ENCODE measurements at regions not wholly inside any gene's neighbourhood (a gene's known extent, or its start where the extent isn't known, plus 50 kb on each side); places are given as distances from the start of the nearest gene placed in this dataset.

GRCh38 chr6:164230259-164230658, 815.7 kb downstream of the QKI start:
- TF ChIP-seq CTCF (IDR thresholded peaks at IDR 0.05), result no peak
- no peak for TF ChIP-seq POLR2A (IDR thresholded peaks at IDR 0.05)
